Cardiac fibroblast (primary cell): ENCODE measurements at regions not wholly inside any gene's neighbourhood (a gene's known extent, or its start where the extent isn't known, plus 50 kb on each side); places are given as distances from the start of the nearest gene placed in this dataset.

ENCODE experiments used
- DNase-seq, 2 donors: peaks; one replicate each; pipeline versions ENCODE4 v3.0.0 to v3.0.0-alpha.2; 2010; ENCODE audit warnings: low read depth in 2 of 2
- H3K4me3 ChIP-seq, 2 donors: replicated peaks in 1 of 2; 1 replicate in 1 of 2; 2 replicates in 1 of 2; pipeline ENCODE4 v1.5.1; 2011; ENCODE audit warnings: low read depth in 2 of 2, low read length in 2 of 2, mild to moderate bottlenecking in 2 of 2, moderate library complexity in 1 of 2
- CTCF ChIP-seq: IDR thresholded peaks from one replicate; pipeline ENCODE4 v1.5.1; 2011; ENCODE audit warnings: low read depth, mild to moderate bottlenecking, low read length, inconsistent platforms

GRCh38 chr15:81813215-81813614 is 232.6 kb downstream of the MEX3B start:
- no peak for TF ChIP-seq CTCF
- H3K4me3 ChIP-seq, result no peak overlapping the region
- no peak for DNase-seq

GRCh38 chr15:81812456-81812855 is 233.4 kb downstream of the MEX3B start:
- DNase-seq, result no peak
- no peak for TF ChIP-seq CTCF
- H3K4me3 ChIP-seq, result no peak overlapping the region

- no peak for DNase-seq
- no peak overlapping the region for H3K4me3 ChIP-seq
- TF ChIP-seq CTCF, result no peak
These were observed 234.1 kb downstream of the MEX3B start for GRCh38 chr15:81811736-81812135.

GRCh38 chr15:81809543-81809942 is 236.3 kb downstream of the MEX3B start:
- peak in 1 of 2 donors; percentile 5 for DNase-seq
- no peak for TF ChIP-seq CTCF
- no peak overlapping the region for H3K4me3 ChIP-seq

- DNase-seq, result no peak
- no peak overlapping the region for H3K4me3 ChIP-seq
- no peak for TF ChIP-seq CTCF
These were observed 238.0 kb downstream of the MEX3B start for GRCh38 chr15:81807806-81808205.

- no peak overlapping the region for H3K4me3 ChIP-seq
- no peak for TF ChIP-seq CTCF
- DNase-seq, result no peak
These were observed 238.6 kb downstream of the MEX3B start for GRCh38 chr15:81807186-81807585.

- no peak overlapping the region for H3K4me3 ChIP-seq
- no peak for TF ChIP-seq CTCF
- DNase-seq, result no peak
These were observed 249.9 kb downstream of the MEX3B start for GRCh38 chr15:81795899-81796298.
